ENCODE measurements at regions not wholly inside any gene's neighbourhood (a gene's known extent, or its start where the extent isn't known, plus 50 kb on each side); places are given as distances from the start of the nearest gene placed in this dataset.

DNA sequence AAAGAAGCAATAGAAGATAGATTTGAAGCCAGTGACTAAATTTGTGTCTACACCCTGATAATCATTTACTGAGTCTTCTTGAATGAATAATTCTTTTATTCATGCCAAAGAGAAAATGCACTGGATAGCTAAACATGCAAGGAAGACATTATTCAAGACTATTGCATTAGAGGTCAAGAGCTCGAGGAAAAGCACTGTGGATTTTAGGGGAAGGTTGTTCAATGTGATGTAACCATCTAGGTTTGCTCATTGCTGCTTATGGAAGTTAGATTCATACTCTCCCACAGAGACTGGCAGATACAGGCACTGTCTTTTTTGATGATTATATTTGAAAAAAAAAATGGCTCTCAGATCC, 682.1 kb downstream of the KCNA4 start:
- no peak for ATAC-seq
- TF ChIP-seq ISL1 (CRISPR knock-in tag; IDR thresholded peaks at IDR 0.05): no peak
- no peak for TF ChIP-seq ZNF70 (CRISPR knock-in tag; IDR thresholded peaks at IDR 0.05)
- no peak for TF ChIP-seq TCF4 (CRISPR knock-in tag; IDR thresholded peaks at IDR 0.05; ENCODE audit: borderline replicate concordance)
- TF ChIP-seq BACH2 (CRISPR knock-in tag; IDR thresholded peaks at IDR 0.05; ENCODE audit: borderline replicate concordance): no peak
- TF ChIP-seq ZFP30 (CRISPR knock-in tag; IDR thresholded peaks at IDR 0.05): no peak
- TF ChIP-seq ZC3H10 (CRISPR knock-in tag; IDR thresholded peaks at IDR 0.05): no peak
- no peak for TF ChIP-seq GLIS3 (CRISPR knock-in tag; IDR thresholded peaks at IDR 0.05)
- TF ChIP-seq ARNTL (CRISPR knock-in tag; IDR thresholded peaks at IDR 0.05; ENCODE audit: borderline replicate concordance, low read depth): no peak
- TF ChIP-seq RARB (CRISPR knock-in tag; IDR thresholded peaks at IDR 0.05): no peak
- TF ChIP-seq ESRRG (CRISPR knock-in tag; IDR thresholded peaks at IDR 0.05): no peak
- no peak for TF ChIP-seq ZNF565 (CRISPR knock-in tag; conservative IDR thresholded peaks at IDR 0.05; ENCODE audit: low read depth)
- TF ChIP-seq OSR1 (CRISPR knock-in tag; IDR thresholded peaks at IDR 0.05): no peak
- TF ChIP-seq SNAI2 (CRISPR knock-in tag; IDR thresholded peaks at IDR 0.05): no peak
- no peak for TF ChIP-seq PPARA (CRISPR knock-in tag; IDR thresholded peaks at IDR 0.05; ENCODE audit: borderline replicate concordance)
- TF ChIP-seq, protein P1, sequence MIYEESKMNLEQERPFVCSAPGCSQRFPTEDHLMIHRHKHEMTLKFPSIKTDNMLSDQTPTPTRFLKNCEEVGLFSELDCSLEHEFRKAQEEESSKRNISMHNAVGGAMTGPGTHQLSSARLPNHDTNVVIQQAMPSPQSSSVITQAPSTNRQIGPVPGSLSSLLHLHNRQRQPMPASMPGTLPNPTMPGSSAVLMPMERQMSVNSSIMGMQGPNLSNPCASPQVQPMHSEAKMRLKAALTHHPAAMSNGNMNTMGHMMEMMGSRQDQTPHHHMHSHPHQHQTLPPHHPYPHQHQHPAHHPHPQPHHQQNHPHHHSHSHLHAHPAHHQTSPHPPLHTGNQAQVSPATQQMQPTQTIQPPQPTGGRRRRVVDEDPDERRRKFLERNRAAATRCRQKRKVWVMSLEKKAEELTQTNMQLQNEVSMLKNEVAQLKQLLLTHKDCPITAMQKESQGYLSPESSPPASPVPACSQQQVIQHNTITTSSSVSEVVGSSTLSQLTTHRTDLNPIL (CRISPR knock-in tag; IDR thresholded peaks at IDR 0.05; ENCODE audit: low read depth): no peak

DNA sequence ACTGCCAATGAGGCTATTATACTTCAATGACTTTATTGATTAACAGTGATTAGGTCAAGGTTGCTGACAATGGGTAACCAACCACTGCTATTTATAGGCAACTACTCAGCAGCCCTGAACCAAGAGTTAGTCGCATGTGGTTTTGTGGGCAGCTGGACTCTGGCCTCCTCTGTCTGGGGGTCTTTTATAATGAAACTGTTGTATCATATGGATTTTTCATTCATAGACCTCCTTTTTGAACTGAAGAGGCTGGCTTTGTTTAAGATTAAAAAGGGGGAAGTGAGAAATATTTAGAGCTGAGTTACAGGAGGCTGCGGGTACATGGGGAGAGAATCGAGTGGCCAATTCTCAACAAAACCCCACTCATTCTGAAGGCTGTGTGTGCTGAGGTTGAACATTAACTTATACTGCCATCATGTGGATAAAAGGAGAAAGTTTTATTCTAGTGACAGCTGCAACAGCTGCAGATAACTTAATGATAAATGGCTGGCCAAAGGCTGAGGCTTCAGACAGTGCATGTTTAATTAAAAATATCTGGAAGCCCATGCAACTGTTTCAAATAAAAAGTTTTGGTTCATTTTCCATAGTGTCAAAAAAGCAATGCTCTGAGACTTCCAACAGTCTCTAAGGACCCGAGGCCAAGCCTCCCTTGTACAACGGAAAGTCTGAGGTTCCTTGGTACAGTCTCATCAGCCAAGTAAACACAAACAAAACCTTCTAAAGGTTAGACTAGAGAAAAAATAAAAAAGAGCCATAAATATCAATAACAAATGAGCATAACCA, 682.6 kb downstream of the KCNA4 start:
- TF ChIP-seq GLIS3 (CRISPR knock-in tag; IDR thresholded peaks at IDR 0.05) (no peak), ESRRG (CRISPR knock-in tag; IDR thresholded peaks at IDR 0.05) (no peak), ZFP3 (CRISPR knock-in tag; IDR thresholded peaks at IDR 0.05) (no peak), ZNF70 (CRISPR knock-in tag; IDR thresholded peaks at IDR 0.05) (no peak), ISL1 (CRISPR knock-in tag; IDR thresholded peaks at IDR 0.05) (no peak), SNAI2 (CRISPR knock-in tag; IDR thresholded peaks at IDR 0.05) (no peak), TOX (CRISPR knock-in tag; IDR thresholded peaks at IDR 0.05; ENCODE audit: borderline replicate concordance) (no peak), OSR1 (CRISPR knock-in tag; IDR thresholded peaks at IDR 0.05) (no peak), ARNTL (CRISPR knock-in tag; IDR thresholded peaks at IDR 0.05; ENCODE audit: borderline replicate concordance, low read depth) (no peak), PPARA (CRISPR knock-in tag; IDR thresholded peaks at IDR 0.05; ENCODE audit: borderline replicate concordance) (no peak), CSDC2 (CRISPR knock-in tag; IDR thresholded peaks at IDR 0.05) (no peak)
- TF ChIP-seq, protein P2, sequence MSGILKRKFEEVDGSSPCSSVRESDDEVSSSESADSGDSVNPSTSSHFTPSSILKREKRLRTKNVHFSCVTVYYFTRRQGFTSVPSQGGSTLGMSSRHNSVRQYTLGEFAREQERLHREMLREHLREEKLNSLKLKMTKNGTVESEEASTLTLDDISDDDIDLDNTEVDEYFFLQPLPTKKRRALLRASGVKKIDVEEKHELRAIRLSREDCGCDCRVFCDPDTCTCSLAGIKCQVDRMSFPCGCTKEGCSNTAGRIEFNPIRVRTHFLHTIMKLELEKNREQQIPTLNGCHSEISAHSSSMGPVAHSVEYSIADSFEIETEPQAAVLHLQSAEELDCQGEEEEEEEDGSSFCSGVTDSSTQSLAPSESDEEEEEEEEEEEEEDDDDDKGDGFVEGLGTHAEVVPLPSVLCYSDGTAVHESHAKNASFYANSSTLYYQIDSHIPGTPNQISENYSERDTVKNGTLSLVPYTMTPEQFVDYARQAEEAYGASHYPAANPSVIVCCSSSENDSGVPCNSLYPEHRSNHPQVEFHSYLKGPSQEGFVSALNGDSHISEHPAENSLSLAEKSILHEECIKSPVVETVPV (CRISPR knock-in tag; IDR thresholded peaks at IDR 0.05): no peak
- TF ChIP-seq, protein P3, sequence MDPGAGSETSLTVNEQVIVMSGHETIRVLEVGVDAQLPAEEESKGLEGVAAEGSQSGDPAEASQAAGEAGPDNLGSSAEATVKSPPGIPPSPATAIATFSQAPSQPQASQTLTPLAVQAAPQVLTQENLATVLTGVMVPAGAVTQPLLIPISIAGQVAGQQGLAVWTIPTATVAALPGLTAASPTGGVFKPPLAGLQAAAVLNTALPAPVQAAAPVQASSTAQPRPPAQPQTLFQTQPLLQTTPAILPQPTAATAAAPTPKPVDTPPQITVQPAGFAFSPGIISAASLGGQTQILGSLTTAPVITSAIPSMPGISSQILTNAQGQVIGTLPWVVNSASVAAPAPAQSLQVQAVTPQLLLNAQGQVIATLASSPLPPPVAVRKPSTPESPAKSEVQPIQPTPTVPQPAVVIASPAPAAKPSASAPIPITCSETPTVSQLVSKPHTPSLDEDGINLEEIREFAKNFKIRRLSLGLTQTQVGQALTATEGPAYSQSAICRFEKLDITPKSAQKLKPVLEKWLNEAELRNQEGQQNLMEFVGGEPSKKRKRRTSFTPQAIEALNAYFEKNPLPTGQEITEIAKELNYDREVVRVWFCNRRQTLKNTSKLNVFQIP (CRISPR knock-in tag; IDR thresholded peaks at IDR 0.05; ENCODE audit: borderline replicate concordance, low read depth): no peak
- TF ChIP-seq, protein P1 (CRISPR knock-in tag; IDR thresholded peaks at IDR 0.05; ENCODE audit: low read depth): no peak
- ATAC-seq: peak; percentile 94

DNA sequence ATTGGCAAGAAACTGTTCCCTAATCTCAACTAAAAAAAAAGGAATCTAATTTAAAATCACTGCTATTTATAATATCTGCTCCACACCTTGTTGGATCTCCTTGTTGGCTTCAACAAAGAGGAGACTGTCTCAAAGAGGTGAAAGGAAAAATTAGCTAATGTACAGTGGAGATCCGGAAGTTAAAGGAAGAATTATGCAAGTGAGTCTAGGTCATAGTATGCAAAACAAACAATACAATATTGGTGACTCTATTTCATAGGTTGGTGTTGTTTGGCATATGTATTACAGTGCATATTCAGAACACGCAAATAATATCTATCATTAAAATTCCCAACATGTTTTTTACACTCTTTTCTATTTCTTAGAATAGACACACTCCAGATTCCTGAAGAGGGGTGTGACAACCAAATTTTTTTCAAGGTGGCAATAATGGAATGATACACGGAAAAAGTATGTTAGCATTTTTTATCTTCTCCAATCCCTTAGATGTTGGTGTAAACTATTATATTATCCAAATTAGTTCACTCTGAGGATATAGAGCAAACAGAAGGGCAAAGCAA, 685.3 kb downstream of the KCNA4 start:
- no peak for ATAC-seq
- TF ChIP-seq ZFP30 (CRISPR knock-in tag; IDR thresholded peaks at IDR 0.05) (no peak), BACH2 (CRISPR knock-in tag; IDR thresholded peaks at IDR 0.05; ENCODE audit: borderline replicate concordance) (no peak), TCF4 (CRISPR knock-in tag; IDR thresholded peaks at IDR 0.05; ENCODE audit: borderline replicate concordance) (no peak), ZNF565 (CRISPR knock-in tag; conservative IDR thresholded peaks at IDR 0.05; ENCODE audit: low read depth) (no peak), ZNF70 (CRISPR knock-in tag; IDR thresholded peaks at IDR 0.05) (no peak), ARNTL (CRISPR knock-in tag; IDR thresholded peaks at IDR 0.05; ENCODE audit: borderline replicate concordance, low read depth) (no peak), OSR1 (CRISPR knock-in tag; IDR thresholded peaks at IDR 0.05) (no peak)
- TF ChIP-seq, protein P4, sequence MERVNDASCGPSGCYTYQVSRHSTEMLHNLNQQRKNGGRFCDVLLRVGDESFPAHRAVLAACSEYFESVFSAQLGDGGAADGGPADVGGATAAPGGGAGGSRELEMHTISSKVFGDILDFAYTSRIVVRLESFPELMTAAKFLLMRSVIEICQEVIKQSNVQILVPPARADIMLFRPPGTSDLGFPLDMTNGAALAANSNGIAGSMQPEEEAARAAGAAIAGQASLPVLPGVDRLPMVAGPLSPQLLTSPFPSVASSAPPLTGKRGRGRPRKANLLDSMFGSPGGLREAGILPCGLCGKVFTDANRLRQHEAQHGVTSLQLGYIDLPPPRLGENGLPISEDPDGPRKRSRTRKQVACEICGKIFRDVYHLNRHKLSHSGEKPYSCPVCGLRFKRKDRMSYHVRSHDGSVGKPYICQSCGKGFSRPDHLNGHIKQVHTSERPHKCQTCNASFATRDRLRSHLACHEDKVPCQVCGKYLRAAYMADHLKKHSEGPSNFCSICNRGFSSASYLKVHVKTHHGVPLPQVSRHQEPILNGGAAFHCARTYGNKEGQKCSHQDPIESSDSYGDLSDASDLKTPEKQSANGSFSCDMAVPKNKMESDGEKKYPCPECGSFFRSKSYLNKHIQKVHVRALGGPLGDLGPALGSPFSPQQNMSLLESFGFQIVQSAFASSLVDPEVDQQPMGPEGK (CRISPR knock-in tag; IDR thresholded peaks at IDR 0.05; ENCODE audit: borderline replicate concordance): no peak
- TF ChIP-seq, protein P1 (CRISPR knock-in tag; IDR thresholded peaks at IDR 0.05; ENCODE audit: low read depth): no peak
- TF ChIP-seq, protein P3 (CRISPR knock-in tag; IDR thresholded peaks at IDR 0.05; ENCODE audit: borderline replicate concordance, low read depth): no peak
